HG03159 (cell line): ENCODE measurements at regions not wholly inside any gene's neighbourhood (a gene's known extent, or its start where the extent isn't known, plus 50 kb on each side); places are given as distances from the start of the nearest gene placed in this dataset.

Experiments used
- ATAC-seq: cut with Tn5 transposase; IDR thresholded peaks from one replicate; pipeline ENCODE4 v1.9.1; 2021; ENCODE audit warnings: mild to moderate bottlenecking, moderate library complexity; ENCODE audit not compliant: unreplicated experiment

- ATAC-seq, result no peak
These were observed 162.1 kb upstream of the SOX5 start for GRCh38 chr12:24111616-24112015.

GRCh38 chr12:24111086-24111485 is 161.6 kb upstream of the SOX5 start:
- no peak for ATAC-seq

- peak; percentile 98 for ATAC-seq
These were observed 160.0 kb upstream of the SOX5 start for GRCh38 chr12:24109381-24110039.

GRCh38 chr12:24102676-24103075 is 153.2 kb upstream of the SOX5 start:
- no peak for ATAC-seq

GRCh38 chr12:24099576-24099975 is 150.1 kb upstream of the SOX5 start:
- ATAC-seq, result no peak

- ATAC-seq, result no peak
These were observed 145.8 kb upstream of the SOX5 start for GRCh38 chr12:24095245-24095644.

GRCh38 chr12:24089510-24089890 is 140.0 kb upstream of the SOX5 start:
- no peak for ATAC-seq

GRCh38 chr12:24088751-24089509 is 139.5 kb upstream of the SOX5 start:
- no peak for ATAC-seq

- ATAC-seq, result no peak
These were observed 137.8 kb upstream of the SOX5 start for GRCh38 chr12:24087294-24087693.

- no peak for ATAC-seq
These were observed 135.3 kb upstream of the SOX5 start for GRCh38 chr12:24084800-24085199.

GRCh38 chr12:24083838-24084237 is 134.4 kb upstream of the SOX5 start:
- no peak for ATAC-seq

GRCh38 chr12:24081606-24082005 is 132.1 kb upstream of the SOX5 start:
- ATAC-seq, result no peak

GRCh38 chr12:24081092-24081529 is 131.6 kb upstream of the SOX5 start:
- ATAC-seq, result no peak

- ATAC-seq, result no peak
These were observed 131.0 kb upstream of the SOX5 start for GRCh38 chr12:24080465-24080864.

GRCh38 chr12:24079083-24079482 is 129.6 kb upstream of the SOX5 start:
- no peak for ATAC-seq

- ATAC-seq, result no peak
These were observed 128.9 kb upstream of the SOX5 start for GRCh38 chr12:24078318-24078765.

- ATAC-seq, result no peak
These were observed 127.7 kb upstream of the SOX5 start for GRCh38 chr12:24077161-24077560.

- ATAC-seq, result no peak
These were observed 126.2 kb upstream of the SOX5 start for GRCh38 chr12:24075650-24076049.

GRCh38 chr12:24073170-24073810 is 123.8 kb upstream of the SOX5 start:
- ATAC-seq, result no peak

GRCh38 chr12:24072302-24072701 is 122.8 kb upstream of the SOX5 start:
- ATAC-seq, result no peak

- ATAC-seq, result no peak
These were observed 122.4 kb upstream of the SOX5 start for GRCh38 chr12:24071842-24072241.
